ENCODE measurements at regions not wholly inside any gene's neighbourhood (a gene's known extent, or its start where the extent isn't known, plus 50 kb on each side); places are given as distances from the start of the nearest gene placed in this dataset.

- no peak for TF ChIP-seq JUND (IDR thresholded peaks at IDR 0.05; ENCODE audit: low read depth, low read length)
- TF ChIP-seq CTCF (IDR thresholded peaks at IDR 0.05 in 2 of 3, conservative IDR thresholded peaks at IDR 0.05 in 1 of 3; ENCODE audit: control insufficient read depth in 2 of 3, extremely low read depth in 1 of 3, insufficient read depth in 1 of 3, low read depth in 3 of 3, low read length in 3 of 3), result no peak
- TF ChIP-seq FOS (IDR thresholded peaks at IDR 0.05; ENCODE audit: borderline replicate concordance, extremely low read depth, insufficient read length), result no peak
- TF ChIP-seq EZH2 (IDR thresholded peaks at IDR 0.05; ENCODE audit: borderline replicate concordance, control insufficient read depth, low read depth, low read length), result no peak
- no peak for TF ChIP-seq POLR2AphosphoS5 (IDR thresholded peaks at IDR 0.05; ENCODE audit: low read length)
- TF ChIP-seq BRCA1 (IDR thresholded peaks at IDR 0.05; ENCODE audit: low read depth, low read length), result no peak
- TF ChIP-seq REST (IDR thresholded peaks at IDR 0.05; ENCODE audit: low read depth, low read length), result no peak
- TF ChIP-seq CHD1 (IDR thresholded peaks at IDR 0.05; ENCODE audit: low read depth, low read length), result no peak
- no peak for TF ChIP-seq CEBPB (IDR thresholded peaks at IDR 0.05; ENCODE audit: borderline replicate concordance in 1 of 2, low read depth in 2 of 2, low read length in 2 of 2)
- TF ChIP-seq KDM1A (IDR thresholded peaks at IDR 0.05; ENCODE audit: borderline replicate concordance), result no peak
- TF ChIP-seq RFX5 (IDR thresholded peaks at IDR 0.05; ENCODE audit: low read depth, low read length), result no peak
- TF ChIP-seq TCF3 (IDR thresholded peaks at IDR 0.05; ENCODE audit: borderline replicate concordance, insufficient read depth, low read depth, low read length), result no peak
- TF ChIP-seq TAF1 (IDR thresholded peaks at IDR 0.05; ENCODE audit: borderline replicate concordance, low read depth, low read length), result no peak
- TF ChIP-seq RELB (IDR thresholded peaks at IDR 0.05; ENCODE audit: low read depth), result no peak
Observed at GRCh38 chr2:81974216-81974615, 1669.7 kb upstream of the LRRTM1 start.
